ENCODE measurements at regions not wholly inside any gene's neighbourhood (a gene's known extent, or its start where the extent isn't known, plus 50 kb on each side); places are given as distances from the start of the nearest gene placed in this dataset.

GRCh38 chr5:101860563-101860962 lies 435.5 kb downstream of the SLCO4C1 start:
- H3K27ac Mint-ChIP-seq = no peak overlapping the region
- H3K4me1 Mint-ChIP-seq = no peaks in the 10 kb centered on the region
- POLR2A ChIA-PET = no interaction called here
- intact Hi-C loops (cut with micrococcal nuclease) = no loop called here
- no peaks in the 10 kb centered on the region for H3K36me3 Mint-ChIP-seq (ENCODE audit: low read depth)
- CTCF ChIA-PET = no interaction called here
- no peak for DNase-seq
- no peaks in the 10 kb centered on the region for H3K9me3 Mint-ChIP-seq
- no peak for ATAC-seq (ENCODE audit: low read depth)
- no peaks in the 10 kb centered on the region for H3K27me3 Mint-ChIP-seq
- H3K4me3 Mint-ChIP-seq = no peak overlapping the region
- no peak for TF ChIP-seq CTCF (IDR thresholded peaks at IDR 0.05)

- CTCF ChIA-PET = no interaction called here
Observed at GRCh38 chr5:101860145-101860544, 435.9 kb downstream of the SLCO4C1 start.

GRCh38 chr5:101846496-101846895 lies 449.6 kb downstream of the SLCO4C1 start:
- DNase-seq (no peak), ATAC-seq (ENCODE audit: low read depth) (no peak)
- no peak for TF ChIP-seq CTCF (IDR thresholded peaks at IDR 0.05)
- CTCF ChIA-PET = no interaction called here
- Mint-ChIP-seq H3K4me3 (no peak overlapping the region), H3K27ac (no peak overlapping the region), H3K9me3 (peaks cover 5% of the 10 kb centered on the region), H3K4me1 (no peaks in the 10 kb centered on the region), H3K36me3 (ENCODE audit: low read depth) (no peaks in the 10 kb centered on the region), H3K27me3 (no peaks in the 10 kb centered on the region)
- POLR2A ChIA-PET = no interaction called here
- intact Hi-C loops (cut with micrococcal nuclease) = no loop called here

More at GRCh38 chr5:101860145-101860544, 435.9 kb downstream of the SLCO4C1 start:
- H3K9me3 Mint-ChIP-seq = no peaks in the 10 kb centered on the region
- no peak overlapping the region for H3K4me3 Mint-ChIP-seq
- no peaks in the 10 kb centered on the region for H3K36me3 Mint-ChIP-seq (ENCODE audit: low read depth)
- intact Hi-C loops (cut with micrococcal nuclease) = no loop called here
- POLR2A ChIA-PET = no interaction called here
- H3K4me1 Mint-ChIP-seq = no peaks in the 10 kb centered on the region
- H3K27me3 Mint-ChIP-seq = no peaks in the 10 kb centered on the region
- TF ChIP-seq CTCF (IDR thresholded peaks at IDR 0.05) = no peak
- DNase-seq (no peak), ATAC-seq (ENCODE audit: low read depth) (no peak)
- no peak overlapping the region for H3K27ac Mint-ChIP-seq

- H3K4me3 Mint-ChIP-seq = no peak overlapping the region
- H3K27ac Mint-ChIP-seq = no peak overlapping the region
- H3K36me3 Mint-ChIP-seq (ENCODE audit: low read depth) = no peaks in the 10 kb centered on the region
- DNase-seq (no peak), ATAC-seq (ENCODE audit: low read depth) (no peak)
- peaks cover 3% of the 10 kb centered on the region for H3K9me3 Mint-ChIP-seq
- ChIA-PET CTCF (no interaction called here), POLR2A (no interaction called here)
- intact Hi-C loops (cut with micrococcal nuclease) = no loop called here
- H3K27me3 Mint-ChIP-seq = no peaks in the 10 kb centered on the region
- no peaks in the 10 kb centered on the region for H3K4me1 Mint-ChIP-seq
- TF ChIP-seq CTCF (IDR thresholded peaks at IDR 0.05) = no peak
Observed at GRCh38 chr5:101843055-101843454, 453.0 kb downstream of the SLCO4C1 start.

GRCh38 chr5:101838435-101838834 lies 457.6 kb downstream of the SLCO4C1 start:
- intact Hi-C loops (cut with micrococcal nuclease) = no loop called here
- Mint-ChIP-seq H3K9me3 (no peaks in the 10 kb centered on the region), H3K27me3 (no peaks in the 10 kb centered on the region), H3K27ac (no peak overlapping the region), H3K4me3 (no peak overlapping the region), H3K4me1 (no peaks in the 10 kb centered on the region), H3K36me3 (ENCODE audit: low read depth) (no peaks in the 10 kb centered on the region)
- no peak for TF ChIP-seq CTCF (IDR thresholded peaks at IDR 0.05)
- ATAC-seq (ENCODE audit: low read depth) (no peak), DNase-seq (no peak)
- POLR2A ChIA-PET = no interaction called here
- CTCF ChIA-PET = no interaction called here
